SK-N-SH treated with all-trans-retinoic acid at 6 μM for 48 hours (cell line): ENCODE measurements at regions not wholly inside any gene's neighbourhood (a gene's known extent, or its start where the extent isn't known, plus 50 kb on each side); places are given as distances from the start of the nearest gene placed in this dataset.

ENCODE experiments used
- ARNTL ChIP-seq: fragments of 450-650 bp; formaldehyde crosslinking; IDR thresholded peaks from 2 replicates; pipeline ENCODE4 v1.5.0; 2020; ENCODE audit warnings: low read depth, mild to moderate bottlenecking, moderate library complexity, borderline replicate concordance
- CSDC2 ChIP-seq: fragments of 250-450 bp; sonication (Bioruptor Pico); IDR thresholded peaks from 2 replicates; pipeline ENCODE4 v1.5.0; 2020; ENCODE audit warnings: mild to moderate bottlenecking, moderate library complexity
- ESRRG ChIP-seq: fragments of 250-450 bp; sonication (Bioruptor Pico); IDR thresholded peaks from 2 replicates; pipeline ENCODE4 v1.6.1; 2021; ENCODE audit warnings: mild to moderate bottlenecking
- PPARA ChIP-seq: fragments of 250-450 bp; sonication (Bioruptor Pico); IDR thresholded peaks from 2 replicates; pipeline ENCODE4 v1.5.0; 2020; ENCODE audit warnings: mild to moderate bottlenecking, borderline replicate concordance
- RARB ChIP-seq: fragments of 250-450 bp; sonication (Bioruptor Pico); IDR thresholded peaks from 2 replicates; pipeline ENCODE4 v1.8.0; 2021; ENCODE audit warnings: mild to moderate bottlenecking, moderate library complexity
- TSHZ2 ChIP-seq: fragments of 250-450 bp; sonication (Bioruptor Pico); IDR thresholded peaks from 2 replicates; pipeline ENCODE4 v1.5.0; 2020; ENCODE audit warnings: mild to moderate bottlenecking, moderate library complexity
- ZC3H10 ChIP-seq: fragments of 250-450 bp; sonication (Bioruptor Pico); IDR thresholded peaks from 2 replicates; pipeline ENCODE4 v1.5.1; 2021; ENCODE audit warnings: mild to moderate bottlenecking, moderate library complexity
- ZFP3 ChIP-seq: fragments of 250-450 bp; sonication (Bioruptor Pico); IDR thresholded peaks from 2 replicates; pipeline ENCODE4 v1.5.0; 2020; ENCODE audit warnings: mild to moderate bottlenecking, moderate library complexity
- ZFP30 ChIP-seq: fragments of 450-650 bp; formaldehyde crosslinking; IDR thresholded peaks from 2 replicates; pipeline ENCODE4 v1.5.0; 2022; ENCODE audit warnings: mild to moderate bottlenecking, moderate library complexity
- ZNF8 ChIP-seq: fragments of 450-650 bp; formaldehyde crosslinking; IDR thresholded peaks from 2 replicates; pipeline ENCODE4 v1.5.0; 2020; ENCODE audit warnings: mild to moderate bottlenecking, moderate library complexity
- TF ChIP-seq, protein P1 (sequence below): fragments of 250-450 bp; sonication (Bioruptor Pico); IDR thresholded peaks from 2 replicates; pipeline ENCODE4 v1.8.0; 2020; ENCODE audit warnings: mild to moderate bottlenecking, moderate library complexity, borderline replicate concordance
- TF ChIP-seq, protein P2 (sequence below): fragments of 250-450 bp; sonication (Bioruptor Pico); IDR thresholded peaks from 2 replicates; pipeline ENCODE4 v1.5.1; 2020; ENCODE audit warnings: low read depth, mild to moderate bottlenecking, moderate library complexity

DNA sequence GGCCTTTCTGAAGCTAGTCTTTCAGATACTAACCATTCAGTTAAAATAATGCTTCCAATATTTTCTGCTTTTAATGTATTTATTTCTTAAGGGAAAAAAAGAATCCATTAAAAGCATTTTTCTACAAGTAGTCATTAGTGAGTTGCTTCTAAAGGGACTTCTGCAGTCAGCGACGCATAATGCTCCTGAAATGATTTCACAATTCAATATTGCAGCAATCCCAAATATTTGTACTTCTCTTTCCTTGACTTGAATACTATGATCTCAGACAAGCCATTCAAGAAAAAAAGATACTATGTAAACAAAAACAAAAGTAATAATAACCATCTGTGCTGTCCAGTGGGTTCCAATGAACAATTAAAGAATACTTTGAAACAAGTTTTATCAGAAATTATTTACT lies 681.0 kb downstream of the DIPK2A start:
- TF ChIP-seq RARB (CRISPR knock-in tag) (no peak), TSHZ2 (no peak), CSDC2 (CRISPR knock-in tag) (no peak), ZC3H10 (CRISPR knock-in tag) (no peak), ZFP30 (no peak), ZNF8 (CRISPR knock-in tag) (no peak), ZFP3 (CRISPR knock-in tag) (no peak), PPARA (CRISPR knock-in tag) (no peak), ARNTL (CRISPR knock-in tag) (no peak), ESRRG (CRISPR knock-in tag) (no peak)
- TF ChIP-seq, protein P1, sequence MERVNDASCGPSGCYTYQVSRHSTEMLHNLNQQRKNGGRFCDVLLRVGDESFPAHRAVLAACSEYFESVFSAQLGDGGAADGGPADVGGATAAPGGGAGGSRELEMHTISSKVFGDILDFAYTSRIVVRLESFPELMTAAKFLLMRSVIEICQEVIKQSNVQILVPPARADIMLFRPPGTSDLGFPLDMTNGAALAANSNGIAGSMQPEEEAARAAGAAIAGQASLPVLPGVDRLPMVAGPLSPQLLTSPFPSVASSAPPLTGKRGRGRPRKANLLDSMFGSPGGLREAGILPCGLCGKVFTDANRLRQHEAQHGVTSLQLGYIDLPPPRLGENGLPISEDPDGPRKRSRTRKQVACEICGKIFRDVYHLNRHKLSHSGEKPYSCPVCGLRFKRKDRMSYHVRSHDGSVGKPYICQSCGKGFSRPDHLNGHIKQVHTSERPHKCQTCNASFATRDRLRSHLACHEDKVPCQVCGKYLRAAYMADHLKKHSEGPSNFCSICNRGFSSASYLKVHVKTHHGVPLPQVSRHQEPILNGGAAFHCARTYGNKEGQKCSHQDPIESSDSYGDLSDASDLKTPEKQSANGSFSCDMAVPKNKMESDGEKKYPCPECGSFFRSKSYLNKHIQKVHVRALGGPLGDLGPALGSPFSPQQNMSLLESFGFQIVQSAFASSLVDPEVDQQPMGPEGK (CRISPR knock-in tag): no peak
- TF ChIP-seq, protein P2, sequence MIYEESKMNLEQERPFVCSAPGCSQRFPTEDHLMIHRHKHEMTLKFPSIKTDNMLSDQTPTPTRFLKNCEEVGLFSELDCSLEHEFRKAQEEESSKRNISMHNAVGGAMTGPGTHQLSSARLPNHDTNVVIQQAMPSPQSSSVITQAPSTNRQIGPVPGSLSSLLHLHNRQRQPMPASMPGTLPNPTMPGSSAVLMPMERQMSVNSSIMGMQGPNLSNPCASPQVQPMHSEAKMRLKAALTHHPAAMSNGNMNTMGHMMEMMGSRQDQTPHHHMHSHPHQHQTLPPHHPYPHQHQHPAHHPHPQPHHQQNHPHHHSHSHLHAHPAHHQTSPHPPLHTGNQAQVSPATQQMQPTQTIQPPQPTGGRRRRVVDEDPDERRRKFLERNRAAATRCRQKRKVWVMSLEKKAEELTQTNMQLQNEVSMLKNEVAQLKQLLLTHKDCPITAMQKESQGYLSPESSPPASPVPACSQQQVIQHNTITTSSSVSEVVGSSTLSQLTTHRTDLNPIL (CRISPR knock-in tag): no peak
